Nephron (organoid): ENCODE measurements at regions not wholly inside any gene's neighbourhood (a gene's known extent, or its start where the extent isn't known, plus 50 kb on each side); places are given as distances from the start of the nearest gene placed in this dataset.
A peak's percentile ranks its signal among the peaks of the same experiment; 100 is the strongest.

Source experiments
- H3K27ac Mint-ChIP-seq, 3 experiments: 2 replicates each; pipeline ENCODE4 v1.8.0; 2020; ENCODE audit warnings: mixed read lengths in 3 of 3, mild to moderate bottlenecking in 2 of 3, moderate library complexity in 1 of 3
- H3K27me3 Mint-ChIP-seq: 2 replicates; pipeline ENCODE4 v1.8.0; 2021; ENCODE audit warnings: low read depth, mild to moderate bottlenecking, moderate library complexity, mixed read lengths
- H3K36me3 Mint-ChIP-seq: 2 replicates; pipeline ENCODE4 v1.8.0; 2020; ENCODE audit warnings: low read depth, mixed read lengths
- H3K4me1 Mint-ChIP-seq: 2 replicates; pipeline ENCODE4 v1.8.0; 2020; ENCODE audit warnings: mixed read lengths
- H3K4me3 Mint-ChIP-seq, 3 experiments: 2 replicates each; pipeline ENCODE4 v1.8.0; 2020; ENCODE audit warnings: mild to moderate bottlenecking in 3 of 3, mixed read lengths in 3 of 3, moderate library complexity in 2 of 3
- H3K9me3 Mint-ChIP-seq: 2 replicates; pipeline ENCODE4 v1.8.0; 2020; ENCODE audit warnings: mixed read lengths
- CTCF ChIP-seq, 3 experiments: fragments of 200-600 bp; sonication (generic); IDR thresholded peaks; one replicate each; pipeline ENCODE4 v1.5.0; 2021; ENCODE audit warnings: antibody characterized with exemption in 3 of 3; ENCODE audit not compliant: unreplicated experiment in 3 of 3

GRCh38 chr2:37512971-37513370, 158.5 kb downstream of the CDC42EP3 start:
- Mint-ChIP-seq H3K4me1 (peaks cover 3% of the 10 kb centered on the region), H3K27ac (no peak overlapping the region), H3K9me3 (peaks cover 4% of the 10 kb centered on the region), H3K36me3 (no peaks in the 10 kb centered on the region), H3K27me3 (no peaks in the 10 kb centered on the region), H3K4me3 (no peak overlapping the region)
- TF ChIP-seq CTCF (IDR thresholded peaks at IDR 0.05; ENCODE audit: unreplicated experiment in 3 of 3) = no peak

GRCh38 chr2:37523814-37524362, 147.6 kb downstream of the CDC42EP3 start:
- Mint-ChIP-seq H3K27ac (peak overlapping the region in 2 of 3 experiments; percentile 66 to 73), H3K36me3 (no peaks in the 10 kb centered on the region), H3K27me3 (peaks cover 4% of the 10 kb centered on the region), H3K4me3 (no peak overlapping the region), H3K4me1 (peaks cover 9% of the 10 kb centered on the region), H3K9me3 (no peaks in the 10 kb centered on the region)
- no peak for TF ChIP-seq CTCF (IDR thresholded peaks at IDR 0.05; ENCODE audit: unreplicated experiment in 3 of 3)

- Mint-ChIP-seq H3K9me3 (no peaks in the 10 kb centered on the region), H3K36me3 (no peaks in the 10 kb centered on the region), H3K4me3 (no peak overlapping the region), H3K27me3 (peaks cover 4% of the 10 kb centered on the region), H3K27ac (no peak overlapping the region), H3K4me1 (peaks cover 9% of the 10 kb centered on the region)
- no peak for TF ChIP-seq CTCF (IDR thresholded peaks at IDR 0.05; ENCODE audit: unreplicated experiment in 3 of 3)
These were observed 145.1 kb downstream of the CDC42EP3 start for GRCh38 chr2:37526323-37526722.

- Mint-ChIP-seq H3K36me3 (no peaks in the 10 kb centered on the region), H3K9me3 (no peaks in the 10 kb centered on the region), H3K27me3 (peaks cover 4% of the 10 kb centered on the region), H3K27ac (no peak overlapping the region), H3K4me1 (peaks cover 9% of the 10 kb centered on the region), H3K4me3 (no peak overlapping the region)
- no peak for TF ChIP-seq CTCF (IDR thresholded peaks at IDR 0.05; ENCODE audit: unreplicated experiment in 3 of 3)
These were observed 144.6 kb downstream of the CDC42EP3 start for GRCh38 chr2:37526856-37527255.

GRCh38 chr2:37527361-37527760, 144.1 kb downstream of the CDC42EP3 start:
- H3K27ac Mint-ChIP-seq = no peak overlapping the region
- H3K9me3 Mint-ChIP-seq = no peaks in the 10 kb centered on the region
- no peaks in the 10 kb centered on the region for H3K36me3 Mint-ChIP-seq
- H3K27me3 Mint-ChIP-seq = peaks cover 4% of the 10 kb centered on the region
- no peak for TF ChIP-seq CTCF (IDR thresholded peaks at IDR 0.05; ENCODE audit: unreplicated experiment in 3 of 3)
- no peak overlapping the region for H3K4me3 Mint-ChIP-seq
- H3K4me1 Mint-ChIP-seq = peaks cover 9% of the 10 kb centered on the region

- Mint-ChIP-seq H3K4me1 (no peaks in the 10 kb centered on the region), H3K36me3 (no peaks in the 10 kb centered on the region), H3K4me3 (no peak overlapping the region), H3K27ac (no peak overlapping the region), H3K9me3 (no peaks in the 10 kb centered on the region), H3K27me3 (peaks cover 3% of the 10 kb centered on the region)
- TF ChIP-seq CTCF (IDR thresholded peaks at IDR 0.05; ENCODE audit: unreplicated experiment in 3 of 3) = no peak
These were observed 141.5 kb downstream of the CDC42EP3 start for GRCh38 chr2:37529830-37530415.
